DMS53 treated with DMSO at 0.1 percent for 48 hours (cell line): ENCODE measurements at regions not wholly inside any gene's neighbourhood (a gene's known extent, or its start where the extent isn't known, plus 50 kb on each side); places are given as distances from the start of the nearest gene placed in this dataset.

Experiments
- DNase-seq: peaks from one replicate; lab custom pipeline; 2025; ENCODE audit not compliant: unreplicated experiment; lab: John Stamatoyannopoulos, UW

- DNase-seq, result peak; percentile 25
Measured at GRCh38 chr10:4067931-4068561, 283.0 kb upstream of the KLF6 start.

DNA sequence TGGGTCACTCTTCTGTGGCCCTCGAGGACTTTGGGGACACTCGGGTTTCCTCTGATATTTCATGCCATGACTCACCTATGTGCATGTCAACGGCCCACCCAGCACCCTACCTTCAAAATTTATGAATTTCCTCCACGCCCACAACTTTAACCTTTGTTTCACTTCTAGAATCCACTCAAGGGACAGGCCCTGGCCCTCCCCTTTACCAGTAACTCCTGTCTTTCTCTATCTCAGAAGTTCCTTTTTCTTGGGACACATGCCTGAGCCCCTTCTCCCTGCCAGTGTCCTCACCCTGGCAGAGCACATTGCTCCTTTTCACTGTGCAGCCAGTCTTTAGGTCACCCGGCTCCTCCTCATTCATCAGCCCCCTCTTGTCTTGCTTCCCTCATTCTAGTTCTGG, 282.5 kb upstream of the KLF6 start:
- DNase-seq, result no peak

GRCh38 chr10:4066581-4067390, 281.8 kb upstream of the KLF6 start:
- DNase-seq, result no peak

GRCh38 chr10:4064489-4064888, 279.5 kb upstream of the KLF6 start:
- DNase-seq, result no peak

GRCh38 chr10:4063717-4064116, 278.7 kb upstream of the KLF6 start:
- no peak for DNase-seq

DNA sequence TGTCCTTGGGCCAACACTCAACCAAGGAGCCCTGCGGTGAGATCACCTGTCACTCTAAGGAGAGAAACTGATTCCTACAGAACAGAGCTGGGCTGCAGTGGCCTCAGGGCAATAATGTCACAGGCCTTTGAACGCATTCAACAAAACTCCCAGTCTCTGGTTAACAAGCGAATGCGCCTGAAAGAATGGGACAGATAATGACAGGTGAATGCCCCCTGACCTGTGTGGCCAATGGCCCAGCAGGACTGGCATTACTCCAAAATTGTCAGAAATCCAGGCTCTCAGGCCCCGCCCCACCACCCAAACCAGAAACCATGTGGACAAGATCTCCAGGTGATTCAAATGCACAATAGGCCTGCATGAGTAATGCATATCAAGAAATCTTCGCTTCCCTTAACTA, 277.7 kb upstream of the KLF6 start:
- DNase-seq, result no peak

- DNase-seq, result no peak
Measured at GRCh38 chr10:4062072-4062471, 277.1 kb upstream of the KLF6 start.

- no peak for DNase-seq
Measured at GRCh38 chr10:4061441-4061951, 276.5 kb upstream of the KLF6 start.

- DNase-seq, result no peak
Measured at GRCh38 chr10:4059471-4060138, 274.6 kb upstream of the KLF6 start.

DNA sequence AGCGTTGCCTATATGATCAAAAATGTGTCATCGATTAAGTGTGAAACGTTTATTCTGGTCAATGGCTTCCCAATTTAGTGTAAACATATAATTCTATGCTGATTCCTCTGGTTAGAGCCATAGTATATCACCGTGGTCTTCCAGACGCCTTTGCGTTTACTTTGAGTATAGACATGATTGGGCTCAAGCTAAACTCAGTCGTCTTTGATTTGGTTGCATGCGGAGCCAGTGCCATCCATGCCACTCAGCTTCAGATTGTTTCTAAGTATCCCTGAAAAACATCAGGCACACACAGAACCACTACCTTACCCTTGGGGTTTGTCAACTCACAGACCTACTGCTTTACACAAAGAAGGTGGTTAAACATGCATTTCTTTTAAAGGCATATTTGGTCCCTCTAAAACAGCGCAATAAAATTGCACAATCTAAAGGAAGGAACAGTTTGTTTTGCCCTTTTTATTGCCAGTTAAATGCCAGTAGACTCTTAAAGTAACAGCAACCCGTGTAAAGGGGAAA, 273.6 kb upstream of the KLF6 start:
- DNase-seq, result no peak

GRCh38 chr10:4057725-4058513, 272.9 kb upstream of the KLF6 start:
- DNase-seq, result no peak

GRCh38 chr10:4057021-4057420, 272.0 kb upstream of the KLF6 start:
- no peak for DNase-seq

DNA sequence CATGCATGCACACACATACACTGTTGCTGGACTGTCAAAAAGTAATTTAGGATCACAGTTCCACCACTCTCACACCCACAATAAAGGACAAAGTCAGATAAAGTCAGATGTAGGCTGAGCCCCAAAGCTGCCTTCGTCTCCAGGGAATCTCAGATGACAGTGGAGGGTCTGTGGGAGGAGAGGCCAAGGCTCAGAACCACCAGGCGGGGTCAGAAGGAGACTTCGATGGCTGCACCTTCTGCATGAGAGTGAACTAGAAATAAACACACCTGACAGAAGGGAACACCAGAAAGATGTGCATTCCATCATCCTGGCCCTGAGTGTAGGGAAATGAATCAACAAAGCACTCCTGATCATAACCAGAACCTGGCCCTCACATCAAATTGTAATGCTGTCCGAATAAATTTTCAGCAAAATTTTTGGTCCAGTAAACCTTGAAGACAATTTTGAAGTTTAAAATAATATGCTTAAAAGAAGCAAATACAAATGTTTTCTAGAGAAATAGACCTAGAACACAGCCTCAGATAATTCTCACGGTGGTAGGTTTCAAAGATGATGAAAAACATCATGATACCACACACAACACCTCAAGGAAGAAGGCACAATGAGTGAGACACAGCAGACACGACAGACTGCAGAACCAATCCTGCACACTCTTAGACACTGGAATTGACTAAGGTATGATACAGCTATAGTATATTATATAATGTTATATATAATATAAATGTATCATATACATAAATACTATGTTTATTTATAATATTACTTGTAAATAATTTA, 269.8 kb upstream of the KLF6 start:
- no peak for DNase-seq

- no peak for DNase-seq
Measured at GRCh38 chr10:4053940-4054339, 268.9 kb upstream of the KLF6 start.

GRCh38 chr10:4051641-4052151, 266.7 kb upstream of the KLF6 start:
- DNase-seq, result no peak

GRCh38 chr10:4051011-4051640, 266.1 kb upstream of the KLF6 start:
- DNase-seq, result no peak

GRCh38 chr10:4050061-4050460, 265.1 kb upstream of the KLF6 start:
- DNase-seq, result no peak

DNA sequence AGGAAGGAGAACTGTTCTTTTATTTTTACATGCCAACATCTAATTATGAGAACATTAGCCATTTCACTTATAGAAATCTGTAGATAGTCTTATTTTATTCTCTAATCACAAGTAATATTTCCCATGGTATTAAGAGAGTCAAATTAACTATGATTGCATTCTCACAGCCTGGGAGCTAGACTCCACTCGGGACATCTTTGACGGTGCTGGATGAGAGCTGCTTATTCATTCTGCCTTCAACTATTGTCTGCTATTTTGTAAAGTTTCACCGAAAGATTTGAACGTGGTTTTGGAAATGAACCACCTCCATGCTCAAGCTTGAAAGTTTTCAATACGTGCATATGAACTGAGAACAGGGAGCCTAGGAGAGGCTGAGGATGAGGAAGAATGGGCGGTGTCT, 264.3 kb upstream of the KLF6 start:
- DNase-seq, result no peak

DNA sequence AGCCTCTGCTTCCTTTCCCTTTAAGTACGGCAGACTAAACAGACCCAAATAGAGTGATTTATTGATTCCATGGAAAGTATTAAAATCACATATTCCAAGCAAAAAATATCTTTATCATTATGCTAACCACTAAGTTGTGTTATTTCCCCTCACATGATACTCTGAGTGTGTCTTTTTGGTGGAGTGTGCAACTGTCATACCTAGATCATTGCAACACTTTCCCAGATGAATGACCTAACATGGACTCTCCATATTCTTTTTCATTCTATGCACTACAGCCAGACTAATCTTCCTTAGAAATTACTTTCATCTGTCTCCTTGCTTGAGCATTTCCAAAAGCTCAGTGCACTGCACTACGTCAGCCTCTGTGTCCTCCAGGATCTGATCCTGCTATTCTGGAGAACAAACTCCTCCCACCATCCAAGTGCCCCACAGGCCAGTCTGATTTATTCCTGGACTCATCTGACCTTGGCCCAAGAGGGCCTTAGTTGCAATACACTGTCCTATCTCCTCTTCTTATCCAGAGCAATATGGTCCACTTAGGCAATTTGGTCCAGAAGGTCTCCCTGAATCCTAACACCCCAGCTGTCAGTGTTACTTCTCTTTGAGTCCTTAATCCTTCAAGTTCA, 263.3 kb upstream of the KLF6 start:
- no peak for DNase-seq
